SHP77 (cell line): ENCODE measurements at regions not wholly inside any gene's neighbourhood (a gene's known extent, or its start where the extent isn't known, plus 50 kb on each side); places are given as distances from the start of the nearest gene placed in this dataset.
A peak's percentile ranks its signal among the peaks of the same experiment; 100 is the strongest.
"Not testable (repeated sequence)": the region's sequence is repeated elsewhere in the genome, so short reads cannot be mapped to it uniquely, and the experiment has no call there.

Experiments
- DNase-seq, 2 experiments: peaks; one replicate each; lab custom pipeline; 2025; lab: John Stamatoyannopoulos, UW

DNA sequence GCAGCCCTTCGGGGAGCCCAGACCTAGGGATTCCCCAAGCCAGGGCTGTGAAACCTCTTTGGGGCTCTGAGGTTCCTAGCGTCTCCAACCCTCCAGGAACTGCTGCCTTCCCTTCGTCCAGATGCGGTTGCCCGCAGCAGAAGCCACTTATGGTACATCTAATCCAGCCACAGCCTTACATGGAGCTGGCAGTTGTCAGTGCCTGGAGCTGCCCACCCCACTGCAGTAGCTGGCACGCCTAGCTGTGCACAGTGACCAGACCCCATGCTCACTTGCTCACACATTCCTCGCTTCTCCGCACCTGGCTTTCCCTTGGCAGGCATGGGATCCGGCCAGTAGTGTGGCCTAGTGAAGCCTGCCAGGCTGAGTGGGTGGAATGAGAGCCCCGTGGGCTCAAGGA, 547.6 kb downstream of the TBC1D32 start:
- no peak for DNase-seq

DNA sequence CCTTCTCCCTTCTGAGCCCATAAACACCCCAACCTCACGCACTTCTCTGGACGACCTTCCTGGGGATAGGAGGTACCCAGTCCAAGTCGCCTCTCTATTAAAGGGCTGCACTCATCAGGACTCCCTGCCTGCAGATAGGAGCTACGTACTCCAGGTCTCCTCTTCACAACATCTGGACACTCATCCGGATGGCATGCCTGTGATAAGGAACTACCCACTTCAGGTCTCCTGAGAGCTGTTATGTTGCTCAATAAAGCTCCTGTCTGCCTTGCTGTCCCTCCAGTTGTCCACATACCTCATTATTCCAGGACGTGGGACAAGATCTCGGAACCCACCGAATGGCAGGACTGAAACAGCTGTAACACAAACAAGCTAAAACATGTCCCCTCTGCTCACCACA, 548.0 kb downstream of the TBC1D32 start:
- DNase-seq: no peak

- DNase-seq: no peak
Measured at GRCh38 chr6:120785459-120786086, 548.7 kb downstream of the TBC1D32 start.

DNA sequence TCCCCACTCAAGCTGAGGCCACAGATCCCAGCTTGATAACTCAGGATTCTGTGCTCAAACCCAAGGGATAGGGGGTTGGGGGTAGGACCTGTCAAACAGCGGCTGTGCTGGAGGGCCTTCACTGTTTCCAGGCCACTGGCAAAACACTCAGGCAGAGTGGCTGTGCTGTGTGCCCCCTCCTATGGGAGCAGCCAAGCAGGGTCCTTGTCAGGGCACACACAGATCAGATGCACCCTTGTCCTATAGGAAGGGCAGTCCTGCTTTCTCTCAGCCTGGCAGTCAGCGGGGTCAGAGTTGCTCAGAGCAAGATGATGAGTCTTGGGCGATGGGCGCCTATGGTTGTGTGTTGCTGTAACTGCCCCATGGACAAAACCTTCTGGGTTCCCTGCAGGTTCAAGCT, 554.8 kb downstream of the TBC1D32 start:
- DNase-seq: no peak

DNA sequence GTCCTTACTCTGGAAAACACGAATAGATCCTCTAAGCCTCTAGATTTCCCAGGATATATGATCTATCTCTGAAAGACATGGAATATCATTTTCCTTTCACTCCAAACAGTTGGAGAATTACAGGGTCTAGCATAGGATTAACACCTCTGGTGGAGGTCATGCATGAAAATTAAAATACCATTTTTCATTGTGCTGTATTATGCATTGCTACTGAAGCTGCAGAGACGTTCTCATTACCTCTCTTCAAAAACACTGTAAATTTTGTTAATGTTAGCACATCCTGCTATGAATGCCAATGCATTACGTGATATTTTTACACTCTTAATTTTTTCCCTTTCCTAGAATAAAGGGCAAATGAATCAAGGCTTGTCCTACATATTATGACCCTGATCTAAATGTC, 558.6 kb downstream of the TBC1D32 start:
- DNase-seq: no peak

DNA sequence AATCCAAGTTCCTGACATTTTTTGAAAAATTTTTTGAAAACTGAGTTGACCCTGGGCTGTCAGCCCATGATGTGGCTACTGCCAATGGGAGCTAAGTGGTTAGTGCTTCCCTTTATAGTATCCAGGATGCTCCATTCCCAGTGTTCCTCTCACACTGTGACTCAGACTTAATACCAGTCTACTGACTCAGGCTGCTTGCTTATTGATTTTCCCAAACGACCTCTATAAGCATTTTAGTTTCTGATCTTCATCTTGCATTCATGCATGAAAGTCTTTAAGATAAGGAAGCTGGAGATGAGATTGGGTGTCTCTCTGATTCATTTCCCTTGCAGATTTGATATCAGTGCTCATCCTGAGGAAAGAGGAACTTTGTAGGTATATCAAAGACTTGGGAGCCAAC, 560.0 kb downstream of the TBC1D32 start:
- DNase-seq: no peak

- DNase-seq: no peak
Measured at GRCh38 chr6:120771019-120771418, 563.3 kb downstream of the TBC1D32 start.

DNA sequence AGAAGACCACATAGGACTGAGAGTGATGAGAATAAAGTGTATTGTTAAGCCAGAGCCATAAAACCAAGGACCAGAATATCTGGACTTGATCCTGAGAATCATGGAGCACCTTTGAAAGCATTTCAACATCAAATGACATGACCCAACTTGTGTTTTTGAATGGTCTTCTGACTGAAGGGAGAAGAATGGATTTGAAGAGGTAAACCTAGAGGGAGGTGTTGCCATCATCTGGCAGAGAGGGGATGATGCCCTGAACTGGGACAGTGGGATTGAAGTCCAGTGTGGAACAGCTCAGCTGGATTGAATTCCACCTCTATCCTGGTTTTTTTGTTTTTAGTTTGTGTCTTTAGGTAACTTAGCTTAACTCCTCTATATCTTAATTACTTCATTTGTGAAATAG, 570.0 kb downstream of the TBC1D32 start:
- peak in 1 of 2 experiments; percentile 20 for DNase-seq

GRCh38 chr6:120759570-120759969, 574.7 kb downstream of the TBC1D32 start:
- no peak for DNase-seq

DNA sequence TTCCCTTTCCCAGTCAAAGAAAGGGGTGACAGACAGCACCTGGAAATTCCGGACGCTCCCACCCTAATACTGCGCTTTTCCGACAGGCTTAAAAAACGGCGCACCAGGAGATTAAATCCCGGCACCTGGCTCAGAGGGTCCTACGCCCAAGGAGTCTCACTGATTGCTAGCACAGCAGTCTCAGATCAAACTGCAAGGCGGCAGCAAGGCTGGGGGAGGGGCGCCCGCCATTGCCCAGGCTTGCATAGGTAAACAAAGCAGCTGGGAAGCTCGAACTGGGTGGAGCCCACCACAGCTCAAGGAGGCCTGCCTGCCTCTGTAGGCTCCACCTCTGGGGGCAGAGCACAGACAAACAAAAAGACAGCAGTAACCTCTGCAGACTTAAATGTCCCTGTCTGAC, 585.7 kb downstream of the TBC1D32 start:
- DNase-seq: not testable (repeated sequence)

DNA sequence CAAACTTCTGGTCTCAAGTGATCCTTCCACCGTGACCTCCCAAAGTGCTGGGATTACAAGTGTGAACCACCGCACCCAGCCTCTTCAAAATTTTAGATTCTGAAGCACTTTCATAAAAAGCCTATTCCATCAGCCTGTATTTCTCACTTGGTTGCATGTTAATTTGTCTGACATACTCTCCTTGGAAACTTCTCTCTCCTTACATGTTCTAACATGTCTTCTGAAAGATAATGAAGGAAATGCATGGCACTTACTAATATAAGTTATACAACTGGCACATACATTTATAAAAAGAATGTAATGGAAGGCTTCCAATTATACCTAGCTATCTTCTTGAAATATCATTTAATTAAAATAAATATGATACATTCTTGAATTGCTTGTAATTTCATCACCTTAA, 597.5 kb downstream of the TBC1D32 start:
- DNase-seq: no peak

DNA sequence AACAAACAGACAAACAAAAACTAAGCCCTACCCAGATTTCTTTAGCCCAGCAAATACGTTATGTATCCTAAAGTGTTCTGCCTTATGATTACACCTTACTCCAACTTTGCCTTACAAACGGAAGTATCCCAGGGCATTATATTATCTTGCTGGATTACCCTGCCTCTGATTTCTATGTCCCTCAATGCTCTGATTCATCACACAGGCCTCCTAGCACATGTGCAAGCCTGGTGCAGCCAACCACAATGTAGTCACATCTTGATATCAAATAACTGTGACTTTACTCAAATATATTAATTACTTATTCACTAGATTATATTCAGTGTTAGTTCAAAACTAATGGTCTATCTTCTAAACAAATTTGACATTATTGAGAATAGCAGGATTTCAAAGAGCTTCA, 598.6 kb downstream of the TBC1D32 start:
- no peak for DNase-seq

- DNase-seq: no peak
Measured at GRCh38 chr6:120711255-120711654, 623.0 kb downstream of the TBC1D32 start.

- no peak for DNase-seq
Measured at GRCh38 chr6:120700001-120700400, 634.3 kb downstream of the TBC1D32 start.

- no peak for DNase-seq
Measured at GRCh38 chr6:120686492-120686891, 647.8 kb downstream of the TBC1D32 start.

GRCh38 chr6:120682145-120682544, 652.1 kb downstream of the TBC1D32 start:
- no peak for DNase-seq

DNA sequence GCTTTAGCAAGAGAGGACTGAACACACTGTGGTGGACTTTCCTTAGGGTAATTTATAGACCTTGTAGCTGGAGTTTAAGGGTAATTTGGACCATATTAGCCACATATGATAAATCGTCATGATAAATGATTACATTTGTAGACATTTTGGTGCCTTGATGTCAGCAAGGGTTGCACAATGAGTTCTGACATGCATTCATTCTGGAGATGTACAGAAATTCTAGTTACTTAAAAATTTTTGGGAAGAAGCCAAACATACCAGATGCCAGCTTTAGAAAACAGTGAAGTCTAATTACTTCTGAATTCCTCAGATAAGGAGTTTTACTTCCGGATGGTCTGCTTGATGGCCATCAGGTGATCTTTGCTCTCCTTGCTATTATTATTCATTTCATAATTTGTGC, 653.1 kb downstream of the TBC1D32 start:
- DNase-seq: no peak

DNA sequence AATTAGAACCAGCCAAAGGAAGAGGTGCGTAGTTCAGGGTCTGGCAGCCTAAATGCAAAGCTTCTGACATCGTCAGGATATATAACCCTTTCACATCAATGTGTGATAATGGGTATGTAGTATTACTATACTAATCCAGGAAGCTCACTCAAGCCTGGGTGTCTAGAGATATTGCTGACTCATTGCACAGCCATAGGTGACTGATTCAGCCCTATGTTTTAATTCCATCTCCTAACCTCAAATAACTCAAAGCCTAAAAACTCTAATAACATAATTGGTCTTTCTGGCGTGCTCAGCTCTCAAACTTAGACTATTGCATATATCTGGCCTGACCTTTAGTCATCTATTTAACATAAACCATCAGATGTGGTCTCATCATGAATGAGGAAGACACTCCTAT, 658.4 kb downstream of the TBC1D32 start:
- DNase-seq: no peak

GRCh38 chr6:120671519-120671918, 662.8 kb downstream of the TBC1D32 start:
- no peak for DNase-seq

GRCh38 chr6:120652506-120652905, 681.8 kb downstream of the TBC1D32 start:
- peak; percentile 8 to 53 for DNase-seq

- DNase-seq: no peak
Measured at GRCh38 chr6:120648713-120649112, 685.6 kb downstream of the TBC1D32 start.

- no peak for DNase-seq
Measured at GRCh38 chr6:120646101-120646500, 688.2 kb downstream of the TBC1D32 start.

GRCh38 chr6:120632975-120633374, 701.3 kb downstream of the TBC1D32 start:
- no peak for DNase-seq

DNA sequence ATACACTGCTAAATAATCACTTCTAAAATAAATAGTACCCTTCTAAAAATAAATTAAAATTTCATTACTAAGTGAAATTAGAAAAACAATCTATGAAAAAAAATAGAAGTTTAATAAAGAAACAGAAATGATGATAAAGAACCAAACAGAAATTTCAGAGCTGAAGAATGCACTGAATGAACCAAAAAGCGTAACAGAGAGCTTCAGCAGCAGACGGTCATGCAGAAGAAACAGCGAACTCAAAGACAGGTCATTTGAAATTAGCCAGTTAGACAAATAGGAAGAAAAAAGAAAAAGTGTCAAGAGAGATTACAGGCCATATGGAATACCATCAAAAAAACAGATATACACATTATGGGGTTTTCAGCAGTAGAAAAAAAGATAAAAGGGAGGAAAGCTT, 706.7 kb downstream of the TBC1D32 start:
- DNase-seq: no peak
